ENCODE measurements at regions not wholly inside any gene's neighbourhood (a gene's known extent, or its start where the extent isn't known, plus 50 kb on each side); places are given as distances from the start of the nearest gene placed in this dataset.

GRCh38 chr15:94033014-94033682 is 198.2 kb upstream of the MCTP2 start:
- DNase-seq: no peak
- WGBS, 2 donors: 53 to 60% methylated on average over 8 of the region's 8 CpGs
- Histone ChIP-seq H3K4me1 (no peaks in the 10 kb centered on the region), H3K9me3 (no peaks in the 10 kb centered on the region), H3K27me3 (no peaks in the 10 kb centered on the region), H3K36me3 (replicated peaks in 1 of 2; ENCODE audit: insufficient read depth in 1 of 2, low read depth in 2 of 2) (no peaks in the 10 kb centered on the region), H3K27ac (no peak overlapping the region), H3K4me3 (no peak overlapping the region)
- intact Hi-C loops (cut with DNase I): no loop called here
- TF ChIP-seq POLR2A (IDR thresholded peaks at IDR 0.05): no peak
- TF ChIP-seq CTCF (IDR thresholded peaks at IDR 0.05): no peak
- ATAC-seq: no peak

GRCh38 chr15:94032571-94032970 is 198.8 kb upstream of the MCTP2 start:
- no peak overlapping the region for H3K27ac ChIP-seq
- no peaks in the 10 kb centered on the region for H3K4me1 ChIP-seq
- no peaks in the 10 kb centered on the region for H3K27me3 ChIP-seq
- DNase-seq (no peak), ATAC-seq (no peak)
- H3K4me3 ChIP-seq: no peak overlapping the region
- intact Hi-C loops (cut with DNase I): no loop called here
- TF ChIP-seq CTCF (IDR thresholded peaks at IDR 0.05): no peak
- no peak for TF ChIP-seq POLR2A (IDR thresholded peaks at IDR 0.05)
- H3K36me3 ChIP-seq (replicated peaks in 1 of 2; ENCODE audit: insufficient read depth in 1 of 2, low read depth in 2 of 2): no peaks in the 10 kb centered on the region
- WGBS, 2 donors: 69 to 76% methylated on average over 7 of the region's 7 CpGs
- no peaks in the 10 kb centered on the region for H3K9me3 ChIP-seq

GRCh38 chr15:94031072-94031471 is 200.3 kb upstream of the MCTP2 start:
- intact Hi-C loops (cut with DNase I): no loop called here
- no peak for DNase-seq
- no peaks in the 10 kb centered on the region for H3K36me3 ChIP-seq (replicated peaks in 1 of 2; ENCODE audit: insufficient read depth in 1 of 2, low read depth in 2 of 2)
- H3K4me3 ChIP-seq: no peak overlapping the region
- H3K27ac ChIP-seq: no peak overlapping the region
- no peak for TF ChIP-seq POLR2A (IDR thresholded peaks at IDR 0.05)
- TF ChIP-seq CTCF (IDR thresholded peaks at IDR 0.05): no peak
- WGBS, 2 donors: 61 to 77% methylated on average over 1 of the region's 1 CpG
- H3K27me3 ChIP-seq: no peaks in the 10 kb centered on the region
- no peaks in the 10 kb centered on the region for H3K4me1 ChIP-seq
- no peaks in the 10 kb centered on the region for H3K9me3 ChIP-seq
- no peak for ATAC-seq

GRCh38 chr15:94029495-94029894 is 201.9 kb upstream of the MCTP2 start:
- intact Hi-C loops (cut with DNase I): no loop called here
- Histone ChIP-seq H3K27ac (no peak overlapping the region), H3K4me3 (no peak overlapping the region), H3K36me3 (replicated peaks in 1 of 2; ENCODE audit: insufficient read depth in 1 of 2, low read depth in 2 of 2) (no peaks in the 10 kb centered on the region), H3K4me1 (no peaks in the 10 kb centered on the region), H3K27me3 (no peaks in the 10 kb centered on the region), H3K9me3 (no peaks in the 10 kb centered on the region)
- DNase-seq (no peak), ATAC-seq (no peak)
- TF ChIP-seq POLR2A (IDR thresholded peaks at IDR 0.05) (no peak), CTCF (IDR thresholded peaks at IDR 0.05) (no peak)
- WGBS, 2 donors: 24 to 26% methylated on average over 1 of the region's 1 CpG

DNA sequence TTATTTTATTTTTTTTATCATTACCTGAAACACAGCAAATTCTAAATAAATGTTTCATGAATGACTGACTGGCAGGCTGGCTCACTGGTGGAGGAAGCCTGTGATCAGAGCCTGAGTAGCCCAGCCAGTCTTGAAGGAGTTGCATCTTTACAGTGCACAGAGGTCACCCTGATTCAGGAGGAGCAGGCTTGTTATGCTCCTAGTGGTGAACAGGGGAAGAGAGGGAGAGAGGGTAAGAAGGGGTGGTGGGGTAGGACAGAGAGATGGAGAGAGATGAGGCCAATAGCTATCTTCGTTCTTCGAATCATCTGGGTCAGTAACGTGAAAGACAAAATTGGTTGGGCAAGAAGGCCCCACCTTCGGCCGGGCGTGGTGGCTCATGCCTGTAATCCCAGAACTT is 202.6 kb upstream of the MCTP2 start:
- no peaks in the 10 kb centered on the region for H3K36me3 ChIP-seq (replicated peaks in 1 of 2; ENCODE audit: insufficient read depth in 1 of 2, low read depth in 2 of 2)
- intact Hi-C loops (cut with DNase I): no loop called here
- H3K4me3 ChIP-seq: no peak overlapping the region
- DNase-seq (no peak), ATAC-seq (no peak)
- TF ChIP-seq POLR2A (IDR thresholded peaks at IDR 0.05) (no peak), CTCF (IDR thresholded peaks at IDR 0.05) (no peak)
- H3K27ac ChIP-seq: no peak overlapping the region
- no peaks in the 10 kb centered on the region for H3K9me3 ChIP-seq
- no peaks in the 10 kb centered on the region for H3K27me3 ChIP-seq
- H3K4me1 ChIP-seq: no peaks in the 10 kb centered on the region
- WGBS, 2 donors: 88% methylated on average over 6 of the region's 6 CpGs
